CD14-positive monocyte (primary cell): ENCODE measurements at regions not wholly inside any gene's neighbourhood (a gene's known extent, or its start where the extent isn't known, plus 50 kb on each side); places are given as distances from the start of the nearest gene placed in this dataset.

Source experiments
- DNase-seq, 3 donors: peaks; one replicate each; pipeline ENCODE4 v3.0.0-alpha.2; 2011 to 2022
- H2AFZ ChIP-seq: 2 replicates; pipeline ENCODE4 v1.6.0; 2012; ENCODE audit warnings: mild to moderate bottlenecking, low read depth, low read length, inconsistent platforms; ENCODE audit not compliant: insufficient read depth, poor library complexity, severe bottlenecking
- H3K27ac ChIP-seq, 2 donors: 1 replicate in 1 of 2; 2 replicates in 1 of 2; pipeline ENCODE4 v1.5.1; 2012 to 2013; ENCODE audit warnings: low read length in 2 of 2, control low read depth in 1 of 2, inconsistent platforms in 1 of 2, low read depth in 1 of 2, mild to moderate bottlenecking in 1 of 2
- H3K27me3 ChIP-seq, 2 donors: one replicate each; pipeline versions ENCODE4 v1.6.0 to v1.6.1; 2011 to 2013; ENCODE audit warnings: low read length in 2 of 2; ENCODE audit not compliant: control insufficient read depth in 2 of 2, insufficient read depth in 2 of 2
- H3K36me3 ChIP-seq, 2 donors: replicated peaks in 1 of 2; 1 replicate in 1 of 2; 2 replicates in 1 of 2; pipeline versions ENCODE4 v1.5.1 to v1.6.1; 2012 to 2013; ENCODE audit warnings: low read length in 2 of 2, control low read depth in 1 of 2, inconsistent platforms in 1 of 2, mild to moderate bottlenecking in 1 of 2; ENCODE audit not compliant: insufficient read depth in 2 of 2, control insufficient read depth in 1 of 2
- H3K4me1 ChIP-seq, 2 donors: 1 replicate in 1 of 2; 2 replicates in 1 of 2; pipeline versions ENCODE4 v1.5.1 to v1.6.1; 2012 to 2013; ENCODE audit warnings: low read length in 2 of 2, control low read depth in 1 of 2, inconsistent platforms in 1 of 2, mild to moderate bottlenecking in 1 of 2, moderate library complexity in 1 of 2; ENCODE audit not compliant: insufficient read depth in 2 of 2, control insufficient read depth in 1 of 2
- H3K4me2 ChIP-seq: replicated peaks from 2 replicates; pipeline ENCODE3; 2012; ENCODE audit warnings: low read length, moderate library complexity, mild to moderate bottlenecking; ENCODE audit not compliant: poor library complexity, severe bottlenecking; ENCODE audit errors: extremely low read depth
- H3K4me3 ChIP-seq, 3 experiments: fragments of 200-600 bp in 1 of 3; sonication (generic) in 1 of 3; replicated peaks in 1 of 3; 1 replicate in 2 of 3; 2 replicates in 1 of 3; pipeline ENCODE4 v1.5.1; 2011 to 2013; ENCODE audit warnings: low read length in 3 of 3, mild to moderate bottlenecking in 3 of 3, control low read depth in 2 of 3, low read depth in 2 of 3, inconsistent platforms in 1 of 3, moderate library complexity in 1 of 3
- H3K79me2 ChIP-seq: 2 replicates; pipeline ENCODE4 v1.6.0; 2012; ENCODE audit warnings: mild to moderate bottlenecking, control low read depth, inconsistent platforms, low read length, moderate library complexity; ENCODE audit not compliant: insufficient read depth
- H3K9ac ChIP-seq: 2 replicates; pipeline ENCODE4 v1.6.0; 2017; ENCODE audit warnings: low read length, mild to moderate bottlenecking; ENCODE audit not compliant: insufficient read depth, poor library complexity, severe bottlenecking
- H3K9me3 ChIP-seq, 2 donors: replicated peaks in 1 of 2; 1 replicate in 1 of 2; 2 replicates in 1 of 2; pipeline versions ENCODE4 v1.5.1 to v1.6.1; 2012 to 2013; ENCODE audit warnings: low read length in 2 of 2, control low read depth in 1 of 2; ENCODE audit not compliant: control insufficient read depth in 1 of 2, insufficient read depth in 1 of 2
- H4K20me1 ChIP-seq: 2 replicates; pipeline ENCODE4 v1.6.0; 2012; ENCODE audit warnings: mild to moderate bottlenecking, low read length, control low read depth, moderate library complexity; ENCODE audit not compliant: insufficient read depth
- H3K27ac Mint-ChIP-seq, 7 donors: one replicate each; pipeline ENCODE4 v1.8.0; 2020; ENCODE audit warnings: mild to moderate bottlenecking in 7 of 7, mixed read lengths in 7 of 7, moderate library complexity in 6 of 7, inconsistent platforms in 2 of 7
- H3K27me3 Mint-ChIP-seq, 3 donors: one replicate each; pipeline ENCODE4 v1.8.0; 2021 to 2022; ENCODE audit warnings: low read depth in 3 of 3, mild to moderate bottlenecking in 3 of 3, mixed read lengths in 3 of 3, moderate library complexity in 3 of 3, inconsistent platforms in 1 of 3
- H3K36me3 Mint-ChIP-seq, 2 donors: one replicate each; pipeline ENCODE4 v1.8.0; 2020; ENCODE audit warnings: mixed read lengths in 2 of 2, inconsistent platforms in 1 of 2, mild to moderate bottlenecking in 1 of 2
- H3K4me1 Mint-ChIP-seq: one replicate; pipeline ENCODE4 v1.8.0; 2020; ENCODE audit warnings: mild to moderate bottlenecking, mixed read lengths
- H3K4me3 Mint-ChIP-seq, 2 donors: one replicate each; pipeline ENCODE4 v1.8.0; 2020; ENCODE audit warnings: mild to moderate bottlenecking in 2 of 2, mixed read lengths in 2 of 2, moderate library complexity in 1 of 2
- H3K9me3 Mint-ChIP-seq, 7 donors: one replicate each; pipeline ENCODE4 v1.8.0; 2020 to 2022; ENCODE audit warnings: mixed read lengths in 7 of 7, mild to moderate bottlenecking in 6 of 7, moderate library complexity in 6 of 7, inconsistent platforms in 2 of 7
- CTCF ChIP-seq: fragments of 200-600 bp; IDR thresholded peaks from one replicate; pipeline ENCODE4 v1.8.0; 2022; ENCODE audit warnings: antibody characterized with exemption, mild to moderate bottlenecking
- WGBS: methylation state at CpG from one replicate; pipeline ENCODE4 v1.1.5; 2013; ENCODE audit warnings: missing lambda C conversion rate; ENCODE audit not compliant: insufficient coverage; 5-methylcytosine and 5-hydroxymethylcytosine counted together
- intact Hi-C, 2 donors: fragments of 100-400 bp; cut with micrococcal nuclease; formaldehyde crosslinking; loops; one replicate each; pipeline versions ENCODE4 v1.15.0 to v1.15.1; 2023

GRCh38 chr2:23153484-23153883 is 231.5 kb upstream of the KLHL29 start:
- 86% methylated on average over 3 of the region's 3 CpGs for WGBS
- Histone ChIP-seq H3K27ac (no peak overlapping the region), H3K9me3 (no peaks in the 10 kb centered on the region), H3K27me3 (no peaks in the 10 kb centered on the region), H3K36me3 (no peaks in the 10 kb centered on the region), H3K4me2 (no peak overlapping the region), H3K4me3 (no peak overlapping the region), H4K20me1 (no peaks in the 10 kb centered on the region), H2AFZ (no peak overlapping the region), H3K79me2 (no peaks in the 10 kb centered on the region), H3K4me1 (no peaks in the 10 kb centered on the region), H3K9ac (no peak overlapping the region)
- intact Hi-C loops, result no loop called here
- H3K4me3 Mint-ChIP-seq, result no peak overlapping the region
- no peak for DNase-seq
- no peak for TF ChIP-seq CTCF
- H3K36me3 Mint-ChIP-seq, result no peaks in the 10 kb centered on the region
- no peaks in the 10 kb centered on the region for H3K4me1 Mint-ChIP-seq
- H3K9me3 Mint-ChIP-seq, result peaks cover 0 to 4% (median 0%) of the 10 kb centered on the region in 7 donors
- peaks cover 0 to 3% (median 0%) of the 10 kb centered on the region in 3 donors for H3K27me3 Mint-ChIP-seq
- H3K27ac Mint-ChIP-seq, result no peak overlapping the region

- Mint-ChIP-seq H3K4me1 (no peaks in the 10 kb centered on the region), H3K9me3 (peaks cover 0 to 4% (median 0%) of the 10 kb centered on the region in 7 donors), H3K36me3 (no peaks in the 10 kb centered on the region), H3K27ac (no peak overlapping the region), H3K27me3 (peaks cover 0 to 3% (median 0%) of the 10 kb centered on the region in 3 donors), H3K4me3 (no peak overlapping the region)
- no peak overlapping the region for H3K4me3 ChIP-seq
- H2AFZ ChIP-seq, result no peak overlapping the region
- no peak overlapping the region for H3K9ac ChIP-seq
- no peak overlapping the region for H3K27ac ChIP-seq
- DNase-seq, result no peak
- H3K4me2 ChIP-seq, result no peak overlapping the region
- 93% methylated on average over 3 of the region's 4 CpGs for WGBS
- no peaks in the 10 kb centered on the region for H3K36me3 ChIP-seq
- no peaks in the 10 kb centered on the region for H3K27me3 ChIP-seq
- no peak for TF ChIP-seq CTCF
- intact Hi-C loops, result no loop called here
- no peaks in the 10 kb centered on the region for H4K20me1 ChIP-seq
- no peaks in the 10 kb centered on the region for H3K9me3 ChIP-seq
- no peaks in the 10 kb centered on the region for H3K4me1 ChIP-seq
- H3K79me2 ChIP-seq, result no peaks in the 10 kb centered on the region
Measured at GRCh38 chr2:23155022-23155421, 230.0 kb upstream of the KLHL29 start.
